8988T (cell line): ENCODE measurements at regions not wholly inside any gene's neighbourhood (a gene's known extent, or its start where the extent isn't known, plus 50 kb on each side); places are given as distances from the start of the nearest gene placed in this dataset.
A peak's percentile ranks its signal among the peaks of the same experiment; 100 is the strongest.

Source experiments
- DNase-seq: peaks from one replicate; pipeline ENCODE4 v3.0.0; 2011

GRCh38 chr5:154587123-154588026, 109.3 kb upstream of the HAND1 start:
- DNase-seq: no peak

GRCh38 chr5:154583671-154584177, 105.7 kb upstream of the HAND1 start:
- DNase-seq: peak; percentile 69

GRCh38 chr5:154580422-154580821, 102.4 kb upstream of the HAND1 start:
- no peak for DNase-seq

- DNase-seq: no peak
Measured at GRCh38 chr5:154577416-154577815, 99.4 kb upstream of the HAND1 start.

GRCh38 chr5:154576429-154576806, 98.4 kb upstream of the HAND1 start:
- no peak for DNase-seq

- no peak for DNase-seq
Measured at GRCh38 chr5:154575546-154576428, 97.8 kb upstream of the HAND1 start.

GRCh38 chr5:154573011-154573410, 95.0 kb upstream of the HAND1 start:
- DNase-seq: no peak

- DNase-seq: no peak
Measured at GRCh38 chr5:154571325-154572035, 93.5 kb upstream of the HAND1 start.

GRCh38 chr5:154570572-154571324, 92.7 kb upstream of the HAND1 start:
- no peak for DNase-seq

GRCh38 chr5:154568589-154568988, 90.6 kb upstream of the HAND1 start:
- DNase-seq: no peak

GRCh38 chr5:154567155-154567554, 89.1 kb upstream of the HAND1 start:
- no peak for DNase-seq

- DNase-seq: no peak
Measured at GRCh38 chr5:154566146-154566680, 88.2 kb upstream of the HAND1 start.

- DNase-seq: no peak
Measured at GRCh38 chr5:154565123-154565522, 87.1 kb upstream of the HAND1 start.

- no peak for DNase-seq
Measured at GRCh38 chr5:154562244-154562880, 84.3 kb upstream of the HAND1 start.

- DNase-seq: no peak
Measured at GRCh38 chr5:154559398-154560276, 81.6 kb upstream of the HAND1 start.

GRCh38 chr5:154557548-154557947, 79.5 kb upstream of the HAND1 start:
- no peak for DNase-seq

GRCh38 chr5:154547551-154547950, 69.5 kb upstream of the HAND1 start:
- DNase-seq: no peak

GRCh38 chr5:154546719-154547118, 68.7 kb upstream of the HAND1 start:
- no peak for DNase-seq

- no peak for DNase-seq
Measured at GRCh38 chr5:154544646-154545045, 66.6 kb upstream of the HAND1 start.

- no peak for DNase-seq
Measured at GRCh38 chr5:154543380-154543779, 65.4 kb upstream of the HAND1 start.
